GM21786 (cell line): ENCODE measurements at regions not wholly inside any gene's neighbourhood (a gene's known extent, or its start where the extent isn't known, plus 50 kb on each side); places are given as distances from the start of the nearest gene placed in this dataset.
"Not testable (repeated sequence)": the region's sequence is repeated elsewhere in the genome, so short reads cannot be mapped to it uniquely, and the experiment has no call there.

Experiments used
- ATAC-seq: cut with Tn5 transposase; IDR thresholded peaks from one replicate; pipeline ENCODE4 v1.9.1; 2021; ENCODE audit not compliant: unreplicated experiment

GRCh38 chrX:79026742-79027141, 81.6 kb downstream of the P2RY10 start:
- ATAC-seq = not testable (repeated sequence)

- ATAC-seq = no peak
Measured at GRCh38 chrX:79035421-79035820, 90.2 kb downstream of the P2RY10 start.

GRCh38 chrX:79036157-79036880, 91.1 kb downstream of the P2RY10 start:
- no peak for ATAC-seq

- peak; percentile 95 for ATAC-seq
Measured at GRCh38 chrX:79065696-79066095, 78.8 kb upstream of the GPR174 start.

- ATAC-seq = no peak
Measured at GRCh38 chrX:79078114-79078513, 66.4 kb upstream of the GPR174 start.

GRCh38 chrX:79079477-79079876, 65.0 kb upstream of the GPR174 start:
- ATAC-seq = no peak

- no peak for ATAC-seq
Measured at GRCh38 chrX:79080141-79080540, 64.3 kb upstream of the GPR174 start.

GRCh38 chrX:79081895-79082512, 62.5 kb upstream of the GPR174 start:
- ATAC-seq = peak; percentile 87

- ATAC-seq = no peak
Measured at GRCh38 chrX:79082899-79083298, 61.6 kb upstream of the GPR174 start.

- ATAC-seq = no peak
Measured at GRCh38 chrX:79084923-79085322, 59.6 kb upstream of the GPR174 start.

- ATAC-seq = no peak
Measured at GRCh38 chrX:79089896-79090584, 54.4 kb upstream of the GPR174 start.

- ATAC-seq = no peak
Measured at GRCh38 chrX:79094075-79094832, 50.2 kb upstream of the GPR174 start.
